ENCODE measurements at regions not wholly inside any gene's neighbourhood (a gene's known extent, or its start where the extent isn't known, plus 50 kb on each side); places are given as distances from the start of the nearest gene placed in this dataset.

- no peak for TF ChIP-seq CTCF (IDR thresholded peaks at IDR 0.05)
- Mint-ChIP-seq H3K27ac (no peak overlapping the region), H3K36me3 (ENCODE audit: low read depth) (peaks cover 40% of the 10 kb centered on the region)
These were observed 88.0 kb upstream of the UST start for GRCh38 chr6:148658681-148659430.

GRCh38 chr6:148667395-148667794 is 79.4 kb upstream of the UST start:
- Mint-ChIP-seq H3K27me3 (ENCODE audit: low read depth, poor library complexity) (no peaks in the 10 kb centered on the region), H3K36me3 (ENCODE audit: low read depth) (peaks cover 33% of the 10 kb centered on the region), H3K9me3 (peaks cover 87% of the 10 kb centered on the region), H3K27ac (no peak overlapping the region), H3K4me3 (no peak overlapping the region), H3K4me1 (no peaks in the 10 kb centered on the region)
- no peak for DNase-seq
- TF ChIP-seq CTCF (IDR thresholded peaks at IDR 0.05), result no peak

More at GRCh38 chr6:148658681-148659430, 88.0 kb upstream of the UST start:
- no peak for DNase-seq
- Mint-ChIP-seq H3K4me1 (no peaks in the 10 kb centered on the region), H3K9me3 (peaks cover 72% of the 10 kb centered on the region), H3K4me3 (no peak overlapping the region), H3K27me3 (ENCODE audit: low read depth, poor library complexity) (no peaks in the 10 kb centered on the region)

GRCh38 chr6:148671085-148671484 is 75.7 kb upstream of the UST start:
- no peak overlapping the region for H3K27ac Mint-ChIP-seq
- H3K9me3 Mint-ChIP-seq, result peaks cover 95% of the 10 kb centered on the region
- H3K4me1 Mint-ChIP-seq, result no peaks in the 10 kb centered on the region
- TF ChIP-seq CTCF (IDR thresholded peaks at IDR 0.05), result no peak
- peaks cover 2% of the 10 kb centered on the region for H3K27me3 Mint-ChIP-seq (ENCODE audit: low read depth, poor library complexity)
- H3K4me3 Mint-ChIP-seq, result no peak overlapping the region
- no peak for DNase-seq
- peaks cover 36% of the 10 kb centered on the region for H3K36me3 Mint-ChIP-seq (ENCODE audit: low read depth)

- H3K9me3 Mint-ChIP-seq, result peaks cover 92% of the 10 kb centered on the region
- H3K4me1 Mint-ChIP-seq, result no peaks in the 10 kb centered on the region
- TF ChIP-seq CTCF (IDR thresholded peaks at IDR 0.05), result no peak
- no peak overlapping the region for H3K4me3 Mint-ChIP-seq
- no peak for DNase-seq
- no peak overlapping the region for H3K27ac Mint-ChIP-seq
- peaks cover 28% of the 10 kb centered on the region for H3K36me3 Mint-ChIP-seq (ENCODE audit: low read depth)
- H3K27me3 Mint-ChIP-seq (ENCODE audit: low read depth, poor library complexity), result peaks cover 2% of the 10 kb centered on the region
These were observed 74.9 kb upstream of the UST start for GRCh38 chr6:148671952-148672351.

GRCh38 chr6:148674306-148674705 is 72.5 kb upstream of the UST start:
- Mint-ChIP-seq H3K27me3 (ENCODE audit: low read depth, poor library complexity) (peaks cover 2% of the 10 kb centered on the region), H3K4me3 (no peak overlapping the region), H3K27ac (no peak overlapping the region), H3K9me3 (peaks cover 86% of the 10 kb centered on the region), H3K36me3 (ENCODE audit: low read depth) (peaks cover 22% of the 10 kb centered on the region), H3K4me1 (no peaks in the 10 kb centered on the region)
- no peak for DNase-seq
- TF ChIP-seq CTCF (IDR thresholded peaks at IDR 0.05), result no peak
